Adipose tissue (tissue), 3 donors: ENCODE measurements at regions not wholly inside any gene's neighbourhood (a gene's known extent, or its start where the extent isn't known, plus 50 kb on each side); places are given as distances from the start of the nearest gene placed in this dataset.

ENCODE experiments used
- H3K27ac ChIP-seq: one replicate; pipeline ENCODE4 v1.5.1; 2013; ENCODE audit warnings: low read depth, low read length
- WGBS, 3 donors: extraction: QIAGEN DNeasy Blood & Tissue Kit; methylation state at CpG; one replicate each; pipeline ENCODE4 v1.1.7; 2013; 5-methylcytosine and 5-hydroxymethylcytosine counted together
- donor health status: healthy with polysubstance abuse.
- donor health status: Bipolar disorder and iron deficiency.
- donor health status: healthy.

GRCh38 chr14:82510007-82510406, 976.4 kb upstream of the SEL1L start:
- H3K27ac ChIP-seq, result no peak overlapping the region
- 93 to 97% (median 93%) methylated on average over 5 of the region's 5 CpGs for WGBS, 3 donors

DNA sequence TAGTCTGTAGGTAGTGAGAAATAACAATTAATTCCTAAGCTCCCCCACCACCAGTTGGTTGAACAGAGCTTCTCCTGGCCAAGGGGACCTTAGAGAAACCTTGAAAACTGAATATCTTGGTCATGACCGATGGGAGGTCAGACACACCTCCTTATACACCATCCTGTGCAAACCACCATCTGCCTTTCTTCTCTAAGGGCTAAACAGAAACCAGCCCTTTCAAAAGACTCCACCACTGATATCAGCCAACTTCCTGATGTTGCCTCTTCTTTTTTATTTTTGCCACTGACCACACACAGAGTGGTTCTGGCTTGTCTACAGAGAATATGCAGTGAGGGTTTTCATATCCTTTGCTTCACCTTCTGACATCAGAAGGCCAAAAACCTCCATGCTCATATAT, 977.7 kb upstream of the SEL1L start:
- H3K27ac ChIP-seq, result no peak overlapping the region
- 64 to 84% (median 72%) methylated on average over 1 of the region's 1 CpG for WGBS, 3 donors

- 68 to 83% (median 78%) methylated on average over 1 of the region's 1 CpG for WGBS, 3 donors
- no peak overlapping the region for H3K27ac ChIP-seq
Measured at GRCh38 chr14:82520765-82521164, 987.1 kb upstream of the SEL1L start.

DNA sequence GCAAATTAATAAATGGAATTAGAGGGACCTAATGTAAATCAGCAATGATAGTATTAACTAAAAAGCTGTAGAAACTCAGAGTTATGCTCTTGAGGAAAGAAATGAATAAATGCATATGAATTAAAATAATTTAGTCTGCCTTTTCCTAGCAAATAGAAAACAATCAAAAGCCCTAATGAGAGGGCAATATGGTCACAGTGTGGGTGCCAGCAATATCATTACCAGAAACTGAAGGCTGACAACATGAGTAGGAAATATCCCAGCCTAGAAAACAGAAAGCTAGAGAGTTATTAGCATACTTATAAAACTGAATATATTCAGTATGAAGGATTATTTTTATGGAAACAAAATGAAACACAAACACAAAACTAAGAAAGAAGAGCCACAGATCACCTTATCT, 987.5 kb upstream of the SEL1L start:
- H3K27ac ChIP-seq, result no peak overlapping the region

DNA sequence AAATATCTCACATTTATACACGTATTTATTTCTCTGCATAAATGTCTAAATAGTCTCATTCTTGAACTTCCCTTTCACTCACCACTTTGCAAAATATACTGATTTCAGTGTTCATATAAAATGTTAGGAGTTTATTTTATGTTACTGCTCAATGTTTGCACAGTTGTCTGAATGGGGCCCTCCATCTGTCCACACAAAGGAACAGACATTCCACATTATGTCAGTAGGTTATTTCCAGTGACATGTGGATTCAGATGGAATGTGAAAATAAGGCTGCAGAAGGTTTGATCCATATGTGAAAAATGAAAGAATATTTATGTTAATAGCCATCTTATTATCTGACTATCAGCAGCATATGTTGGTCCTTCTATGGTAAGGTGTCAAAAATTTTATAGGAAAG, 994.4 kb upstream of the SEL1L start:
- no peak overlapping the region for H3K27ac ChIP-seq
- WGBS, 3 donors, result 23 to 71% (median 70%) methylated on average over 1 of the region's 1 CpG

DNA sequence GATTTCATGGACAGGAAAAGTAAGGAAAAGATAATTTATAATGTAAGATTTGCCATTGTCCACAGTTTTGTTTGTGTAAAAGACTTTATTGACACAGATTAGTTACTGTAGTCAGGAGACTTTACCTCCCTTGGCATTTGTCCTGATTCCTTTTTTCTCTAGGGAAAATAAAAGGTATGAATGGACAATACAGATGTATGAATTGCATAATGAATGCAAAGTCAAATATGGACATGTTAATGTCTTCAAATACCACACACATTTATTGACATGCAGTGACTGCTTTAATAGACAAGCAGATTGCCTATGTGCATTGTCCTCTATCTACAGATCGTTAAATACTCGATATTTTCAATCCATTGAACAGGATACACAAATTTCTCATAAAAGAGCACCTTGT, 999.7 kb upstream of the SEL1L start:
- 58 to 80% (median 79%) methylated on average over 2 of the region's 2 CpGs for WGBS, 3 donors
- no peak overlapping the region for H3K27ac ChIP-seq

DNA sequence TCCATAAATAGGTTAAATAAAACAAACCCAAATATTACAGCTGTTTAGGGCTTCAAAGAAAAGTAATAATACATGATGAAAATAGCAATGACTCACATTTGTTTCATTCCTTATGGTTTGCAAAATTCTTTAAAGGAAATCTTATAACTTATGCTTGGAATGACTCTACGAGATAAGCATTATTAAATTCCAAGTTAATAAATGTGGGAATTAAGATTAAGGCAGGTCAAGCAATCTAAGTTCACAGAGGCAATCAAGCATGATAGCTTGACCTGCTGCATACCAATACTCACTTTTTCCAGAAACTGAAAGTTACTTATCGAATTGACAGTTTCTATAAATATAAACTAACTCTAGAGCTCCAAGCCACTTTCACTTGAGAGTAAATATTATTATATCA, 1002.9 kb upstream of the SEL1L start:
- WGBS, 3 donors, result 58 to 70% (median 61%) methylated on average over 2 of the region's 2 CpGs

DNA sequence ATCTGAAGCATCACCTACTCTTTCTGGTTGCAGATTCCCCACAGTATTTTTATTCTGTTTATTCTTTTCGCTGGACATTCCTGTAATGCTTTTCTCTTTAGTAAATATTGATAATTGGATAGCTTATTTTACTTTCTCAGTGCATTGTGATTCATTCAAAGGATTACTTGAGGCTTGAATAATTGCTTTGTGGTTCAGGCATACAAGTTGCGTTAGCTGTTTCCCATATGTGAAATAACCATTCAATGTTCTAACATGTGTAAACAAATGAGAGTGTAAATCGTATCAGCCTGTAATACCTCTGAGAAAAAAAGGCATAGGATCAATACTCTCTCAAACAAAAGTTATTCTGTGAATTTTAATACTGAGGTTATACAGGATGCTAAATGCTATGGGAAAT, 1004.2 kb upstream of the SEL1L start:
- no peak overlapping the region for H3K27ac ChIP-seq
- WGBS, 3 donors, result 50 to 80% (median 80%) methylated on average over 3 of the region's 3 CpGs

More for the DNA sequence above, 1002.9 kb upstream of the SEL1L start:
- no peak overlapping the region for H3K27ac ChIP-seq

- no peak overlapping the region for H3K27ac ChIP-seq
- 66 to 79% (median 71%) methylated on average over 2 of the region's 2 CpGs for WGBS, 3 donors
Measured at GRCh38 chr14:82546401-82546800, 1012.7 kb upstream of the SEL1L start.

GRCh38 chr14:82549306-82549990, 1015.8 kb upstream of the SEL1L start:
- 59 to 76% (median 72%) methylated on average over 9 of the region's 9 CpGs for WGBS, 3 donors
- no peak overlapping the region for H3K27ac ChIP-seq

- WGBS, 3 donors, result 70 to 89% (median 76%) methylated on average over 2 of the region's 2 CpGs
- no peak overlapping the region for H3K27ac ChIP-seq
Measured at GRCh38 chr14:82562881-82563280, 1029.2 kb upstream of the SEL1L start.

DNA sequence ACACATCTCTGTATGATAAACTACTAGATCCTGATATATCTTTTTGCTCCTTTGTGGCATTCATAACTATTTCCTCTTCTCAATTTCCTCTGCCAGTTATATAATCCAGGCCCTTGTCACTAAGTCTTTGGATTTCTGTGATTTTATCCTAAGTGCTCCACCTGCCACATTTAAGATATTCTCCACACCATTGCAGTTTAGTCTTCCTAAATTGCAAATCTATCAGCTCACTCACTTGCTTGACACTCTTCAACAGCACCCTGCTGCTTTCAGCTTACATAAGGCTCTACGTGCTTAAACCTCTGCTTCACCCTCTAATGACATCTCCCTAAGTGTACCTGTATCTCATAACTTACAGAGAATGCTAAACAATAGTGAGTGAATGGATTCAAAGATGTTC, 1032.2 kb upstream of the SEL1L start:
- 60 to 79% (median 68%) methylated on average over 1 of the region's 1 CpG for WGBS, 3 donors
- H3K27ac ChIP-seq, result no peak overlapping the region

GRCh38 chr14:82587226-82587625, 1053.6 kb upstream of the SEL1L start:
- H3K27ac ChIP-seq, result no peak overlapping the region
- WGBS, 3 donors, result 44 to 68% (median 56%) methylated on average over 3 of the region's 3 CpGs

DNA sequence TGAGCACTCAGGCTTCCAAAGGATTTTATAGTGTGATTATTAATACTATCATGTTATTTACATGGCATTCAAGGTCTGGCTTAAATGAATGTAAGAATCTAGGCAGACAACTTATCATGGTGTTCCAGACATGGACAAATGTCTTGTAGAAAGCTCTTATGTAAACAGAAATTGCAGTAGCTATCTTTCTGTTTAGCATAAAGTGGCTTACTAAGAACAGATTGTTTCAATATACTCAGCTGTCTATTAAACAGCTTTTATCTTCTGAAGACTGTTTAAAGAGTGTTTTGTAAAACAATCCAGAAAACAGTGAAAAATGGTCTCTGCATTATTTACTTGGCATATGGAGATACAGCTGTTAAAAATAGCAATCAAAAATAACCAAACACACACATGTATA, 1061.8 kb upstream of the SEL1L start:
- H3K27ac ChIP-seq, result no peak overlapping the region

GRCh38 chr14:82602794-82603193, 1069.1 kb upstream of the SEL1L start:
- WGBS, 3 donors, result 60 to 86% (median 85%) methylated on average over 1 of the region's 1 CpG
- no peak overlapping the region for H3K27ac ChIP-seq

DNA sequence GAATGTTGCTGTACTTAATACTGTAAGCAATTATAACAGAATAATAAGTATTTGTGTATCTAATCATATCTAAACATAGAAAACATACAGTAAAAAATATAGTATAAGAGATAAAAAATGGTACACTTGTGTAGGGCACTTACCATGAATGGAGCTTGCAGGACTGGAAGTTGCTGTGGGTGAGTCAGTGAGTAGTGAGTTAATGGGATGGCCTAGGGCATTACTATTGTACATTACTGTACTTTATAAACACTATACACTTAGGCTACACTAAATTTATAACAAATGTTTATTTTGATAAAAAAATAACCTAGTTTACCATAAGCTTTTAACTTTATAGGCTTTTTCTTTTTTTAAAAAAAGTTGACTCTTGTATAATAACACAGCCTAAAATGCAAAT, 1071.2 kb upstream of the SEL1L start:
- H3K27ac ChIP-seq, result no peak overlapping the region

GRCh38 chr14:82621881-82622450, 1088.3 kb upstream of the SEL1L start:
- WGBS, 3 donors, result 83 to 91% (median 84%) methylated on average over 8 to 9 of the region's 9 CpGs
- no peak overlapping the region for H3K27ac ChIP-seq

GRCh38 chr14:82626156-82627066, 1092.8 kb upstream of the SEL1L start:
- no peak overlapping the region for H3K27ac ChIP-seq
- WGBS, 3 donors, result 62 to 70% (median 63%) methylated on average over 5 of the region's 5 CpGs

- H3K27ac ChIP-seq, result no peak overlapping the region
Measured at GRCh38 chr14:82635915-82636314, 1102.3 kb upstream of the SEL1L start.

DNA sequence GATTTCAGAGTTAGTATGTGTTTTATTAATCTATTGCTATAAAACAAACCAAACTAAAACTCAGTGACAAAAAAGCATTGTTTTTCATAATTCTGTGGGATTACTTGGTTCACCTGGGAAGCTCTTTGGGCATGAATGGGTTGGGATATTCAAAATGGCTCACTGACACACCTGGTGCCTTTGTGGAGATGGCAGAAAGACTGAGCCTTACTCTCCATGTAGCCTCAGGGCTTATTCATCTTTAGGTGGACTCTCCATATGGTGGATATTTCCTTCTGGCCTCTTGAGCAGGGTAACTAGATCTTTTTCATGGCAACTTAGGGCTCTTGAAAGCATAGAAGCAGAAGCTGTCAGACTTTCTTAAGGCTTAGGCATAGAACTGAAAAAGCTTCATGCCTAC, 1102.8 kb upstream of the SEL1L start:
- H3K27ac ChIP-seq, result no peak overlapping the region
